Gastrocnemius medialis (tissue), 4 donors: ENCODE measurements at regions not wholly inside any gene's neighbourhood (a gene's known extent, or its start where the extent isn't known, plus 50 kb on each side); places are given as distances from the start of the nearest gene placed in this dataset.

Experiments
- ATAC-seq, 2 donors: fragments of 150-250 bp; one replicate each; pipeline ENCODE4 v1.9.1; 2016
- DNase-seq, 2 donors: peaks; one replicate each; pipeline ENCODE4 v3.0.0-alpha.2; 2019
- H3K27ac ChIP-seq, 4 donors: fragments of 200-600 bp; sonication (generic); 1 replicate in 1 of 4; 2 replicates in 3 of 4; pipeline ENCODE4 v1.5.1; 2016 to 2018; ENCODE audit warnings: mild to moderate bottlenecking in 2 of 4, moderate library complexity in 1 of 4
- H3K27me3 ChIP-seq, 3 donors: fragments of 200-600 bp; sonication (generic) in 2 of 3; 1 replicate in 1 of 3; 2 replicates in 2 of 3; pipeline versions ENCODE4 v1.5.1 to v1.6.0; 2016 to 2019; ENCODE audit warnings: mild to moderate bottlenecking in 1 of 3, moderate library complexity in 1 of 3
- H3K36me3 ChIP-seq, 2 donors: fragments of 200-600 bp; sonication (generic) in 1 of 2; one replicate each; pipeline ENCODE4 v1.5.1; 2017 to 2018
- H3K4me1 ChIP-seq, 2 donors: fragments of 200-600 bp; sonication (generic) in 1 of 2; one replicate each; pipeline ENCODE4 v1.5.1; 2016 to 2017; ENCODE audit warnings: mild to moderate bottlenecking in 2 of 2
- H3K4me3 ChIP-seq, 4 donors: fragments of 200-600 bp; sonication (generic) in 3 of 4; 1 replicate in 1 of 4; 2 replicates in 3 of 4; pipeline ENCODE4 v1.5.1; 2016 to 2019; ENCODE audit warnings: mild to moderate bottlenecking in 2 of 4
- H3K9me3 ChIP-seq, 3 donors: fragments of 200-600 bp; sonication (generic) in 2 of 3; 1 replicate in 1 of 3; 2 replicates in 2 of 3; pipeline ENCODE4 v1.5.1; 2016 to 2019
- CTCF ChIP-seq, 5 experiments: fragments of 450-650 bp in 3 of 5; fragments of 200-600 bp in 2 of 5; sonication (generic) in 2 of 5; IDR thresholded peaks in 4 of 5; conservative IDR thresholded peaks in 1 of 5; 1 replicate in 4 of 5; 2 replicates in 1 of 5; pipeline ENCODE4 v1.5.1; 2016 to 2019; ENCODE audit warnings: antibody characterized with exemption in 5 of 5, mild to moderate bottlenecking in 3 of 5, moderate library complexity in 3 of 5
- POLR2A ChIP-seq, 2 donors: fragments of 450-650 bp; IDR thresholded peaks; one replicate each; pipeline ENCODE4 v1.6.1; 2017; ENCODE audit warnings: antibody characterized with exemption in 2 of 2, mild to moderate bottlenecking in 2 of 2, moderate library complexity in 2 of 2
- in situ Hi-C, 4 donors: fragments of 200-750 bp; cut with MboI; loops; one replicate each; pipeline versions ENCODE4 v1.15.0 to v1.8.0; 2017; ENCODE audit warnings: low sequenced_read_pairs in 4 of 4
- intact Hi-C: fragments of 100-400 bp; cut with DNase I; formaldehyde crosslinking; loops from one replicate; pipeline ENCODE4 v1.15.1; 2023; ENCODE audit warnings: low total_unique reads

DNA sequence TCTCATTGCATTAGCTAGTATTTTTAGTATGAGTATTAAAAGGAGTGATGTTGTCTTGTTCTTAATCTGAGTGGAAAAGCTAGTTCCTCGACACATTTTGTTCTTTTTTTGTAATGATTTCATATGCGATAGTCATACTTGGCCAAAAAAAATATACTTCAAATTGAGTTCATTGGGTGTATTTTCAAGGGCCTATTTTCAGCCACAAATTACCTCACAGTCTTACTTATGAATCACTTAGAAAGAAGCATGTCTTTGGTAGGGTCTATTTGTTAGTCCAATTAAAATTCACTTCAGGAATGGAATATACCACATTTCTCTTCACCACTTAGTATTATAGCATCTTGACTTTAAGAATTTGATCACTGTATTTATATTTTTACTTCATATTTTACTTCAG is 337.2 kb downstream of the CDH11 start:
- TF ChIP-seq CTCF (IDR thresholded peaks at IDR 0.05 in 4 of 5, conservative IDR thresholded peaks at IDR 0.05 in 1 of 5) (no peak), POLR2A (IDR thresholded peaks at IDR 0.05) (no peak)
- Histone ChIP-seq H3K4me3 (no peak overlapping the region), H3K9me3 (no peaks in the 10 kb centered on the region), H3K27ac (no peak overlapping the region), H3K27me3 (no peaks in the 10 kb centered on the region), H3K4me1 (no peaks in the 10 kb centered on the region), H3K36me3 (no peaks in the 10 kb centered on the region)
- DNase-seq, result no peak
- intact Hi-C loops (no loop called here), in situ Hi-C loops (no loop called here)
- no peak for ATAC-seq

- TF ChIP-seq POLR2A (IDR thresholded peaks at IDR 0.05), result no peak
- no peak for TF ChIP-seq CTCF (IDR thresholded peaks at IDR 0.05 in 4 of 5, conservative IDR thresholded peaks at IDR 0.05 in 1 of 5)
- in situ Hi-C loops (no loop called here), intact Hi-C loops (no loop called here)
- DNase-seq (no peak), ATAC-seq (no peak)
- no peak overlapping the region for H3K4me3 ChIP-seq
- no peaks in the 10 kb centered on the region for H3K27me3 ChIP-seq
- H3K4me1 ChIP-seq, result no peaks in the 10 kb centered on the region
- no peaks in the 10 kb centered on the region for H3K9me3 ChIP-seq
- H3K27ac ChIP-seq, result no peak overlapping the region
- no peaks in the 10 kb centered on the region for H3K36me3 ChIP-seq
Measured at GRCh38 chr16:64782484-64782883, 339.4 kb downstream of the CDH11 start.

- no peak overlapping the region for H3K4me3 ChIP-seq
- intact Hi-C loops, result no loop called here
- H3K36me3 ChIP-seq, result no peaks in the 10 kb centered on the region
- H3K4me1 ChIP-seq, result no peaks in the 10 kb centered on the region
- DNase-seq (no peak), ATAC-seq (no peak)
- no peaks in the 10 kb centered on the region for H3K9me3 ChIP-seq
- no peaks in the 10 kb centered on the region for H3K27me3 ChIP-seq
- H3K27ac ChIP-seq, result no peak overlapping the region
- in situ Hi-C loops, result no loop called here
- no peak for TF ChIP-seq CTCF (IDR thresholded peaks at IDR 0.05 in 4 of 5, conservative IDR thresholded peaks at IDR 0.05 in 1 of 5)
- no peak for TF ChIP-seq POLR2A (IDR thresholded peaks at IDR 0.05)
Measured at GRCh38 chr16:64780445-64780844, 341.4 kb downstream of the CDH11 start.

DNA sequence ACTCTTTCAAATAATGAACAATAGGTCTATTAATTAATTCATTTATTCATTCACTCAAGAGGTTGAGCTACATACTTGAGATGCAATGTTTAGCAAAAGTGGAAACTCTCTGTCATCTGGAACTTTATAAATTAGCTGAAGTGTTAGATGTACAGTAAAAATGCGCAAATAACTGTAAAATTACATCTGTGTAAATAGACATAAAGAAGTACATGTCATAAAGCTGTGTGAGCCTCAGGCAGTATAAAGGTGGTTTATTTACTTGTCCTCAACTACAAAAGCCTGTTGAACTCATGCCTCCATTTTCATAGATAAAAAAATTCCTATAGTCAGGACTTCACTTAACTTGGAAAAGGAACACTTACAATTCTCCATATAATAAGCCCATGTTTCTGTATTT is 343.1 kb downstream of the CDH11 start:
- in situ Hi-C loops (no loop called here), intact Hi-C loops (no loop called here)
- Histone ChIP-seq H3K27ac (no peak overlapping the region), H3K4me1 (no peaks in the 10 kb centered on the region), H3K4me3 (no peak overlapping the region), H3K36me3 (no peaks in the 10 kb centered on the region), H3K9me3 (no peaks in the 10 kb centered on the region), H3K27me3 (no peaks in the 10 kb centered on the region)
- DNase-seq (no peak), ATAC-seq (no peak)
- no peak for TF ChIP-seq CTCF (IDR thresholded peaks at IDR 0.05 in 4 of 5, conservative IDR thresholded peaks at IDR 0.05 in 1 of 5)
- TF ChIP-seq POLR2A (IDR thresholded peaks at IDR 0.05), result no peak

- ATAC-seq, result no peak
- in situ Hi-C loops (no loop called here), intact Hi-C loops (no loop called here)
- Histone ChIP-seq H3K36me3 (no peaks in the 10 kb centered on the region), H3K9me3 (no peaks in the 10 kb centered on the region), H3K27ac (no peak overlapping the region), H3K27me3 (no peaks in the 10 kb centered on the region), H3K4me3 (no peak overlapping the region), H3K4me1 (no peaks in the 10 kb centered on the region)
- no peak for DNase-seq
- no peak for TF ChIP-seq CTCF (IDR thresholded peaks at IDR 0.05 in 4 of 5, conservative IDR thresholded peaks at IDR 0.05 in 1 of 5)
- no peak for TF ChIP-seq POLR2A (IDR thresholded peaks at IDR 0.05)
Measured at GRCh38 chr16:64773638-64774037, 348.2 kb downstream of the CDH11 start.
